CD4-positive, alpha-beta T cell (primary cell): ENCODE measurements at regions not wholly inside any gene's neighbourhood (a gene's known extent, or its start where the extent isn't known, plus 50 kb on each side); places are given as distances from the start of the nearest gene placed in this dataset.

Experiments used
- ATAC-seq: fragments of 200-7000 bp; cut with Tn5 transposase; one replicate; pipeline ENCODE4 v1.10.0; 2022; ENCODE audit warnings: mild to moderate bottlenecking; ENCODE audit not compliant: poor library complexity
- CTCF ChIA-PET: fragments of 350-600 bp; sonication (Branson Sonifier 250); formaldehyde crosslinking; loops from one replicate; lab custom pipeline; 2021; ENCODE audit warnings: antibody characterized with exemption, inconsistent platforms; lab: Charles Lee
- POLR2A ChIA-PET: fragments of 350-600 bp; sonication (Branson Sonifier 250); formaldehyde crosslinking; loops from one replicate; lab custom pipeline; 2021; ENCODE audit warnings: antibody characterized with exemption, inconsistent platforms; lab: Charles Lee
- DNase-seq, 14 experiments: peaks; one replicate each; pipeline ENCODE4 v3.0.0-alpha.2; 2013 to 2020; ENCODE audit warnings: mixed read lengths in 2 of 14
- H3K27ac ChIP-seq, 2 donors: one replicate each; pipeline versions ENCODE4 v1.5.1 to v1.7.0; 2013; ENCODE audit warnings: low read length in 2 of 2, low read depth in 1 of 2, mild to moderate bottlenecking in 1 of 2
- H3K27me3 ChIP-seq, 2 experiments: 1 replicate in 1 of 2; 2 replicates in 1 of 2; pipeline versions ENCODE4 v1.6.1 to v1.7.0; 2013; ENCODE audit warnings: low read length in 2 of 2, control low read depth in 1 of 2, mild to moderate bottlenecking in 1 of 2, moderate library complexity in 1 of 2; ENCODE audit not compliant: insufficient read depth in 2 of 2, control insufficient read depth in 1 of 2
- H3K36me3 ChIP-seq: one replicate; pipeline ENCODE4 v1.6.1; 2013; ENCODE audit warnings: low read length, control low read depth; ENCODE audit not compliant: insufficient read depth
- H3K4me1 ChIP-seq: one replicate; pipeline ENCODE4 v1.6.1; 2013; ENCODE audit warnings: low read length, control low read depth; ENCODE audit not compliant: insufficient read depth
- H3K4me3 ChIP-seq: one replicate; pipeline ENCODE4 v1.5.1; 2013; ENCODE audit warnings: mild to moderate bottlenecking, low read length, moderate library complexity
- H3K9me3 ChIP-seq, 2 experiments: 1 replicate in 1 of 2; 2 replicates in 1 of 2; pipeline versions ENCODE4 v1.6.1 to v1.7.0; 2013; ENCODE audit warnings: low read length in 2 of 2, mild to moderate bottlenecking in 2 of 2, control low read depth in 1 of 2, moderate library complexity in 1 of 2; ENCODE audit not compliant: control insufficient read depth in 1 of 2, insufficient read depth in 1 of 2
- H3K27ac Mint-ChIP-seq: one replicate; pipeline ENCODE4 v1.8.0; 2020; ENCODE audit warnings: mixed read lengths
- H3K27me3 Mint-ChIP-seq: one replicate; pipeline ENCODE4 v1.8.0; 2021; ENCODE audit warnings: mixed read lengths
- H3K36me3 Mint-ChIP-seq: one replicate; pipeline ENCODE4 v1.8.0; 2021; ENCODE audit warnings: low read depth, mixed read lengths
- H3K4me1 Mint-ChIP-seq: one replicate; pipeline ENCODE4 v1.8.0; 2021; ENCODE audit warnings: low read depth, mixed read lengths
- H3K4me3 Mint-ChIP-seq: one replicate; pipeline ENCODE4 v1.8.0; 2020; ENCODE audit warnings: mild to moderate bottlenecking, mixed read lengths
- H3K9me3 Mint-ChIP-seq: one replicate; pipeline ENCODE4 v1.8.0; 2020; ENCODE audit warnings: mixed read lengths
- CTCF ChIP-seq: fragments of 200-600 bp; IDR thresholded peaks from one replicate; pipeline ENCODE4 v1.8.0; 2022; ENCODE audit warnings: antibody characterized with exemption, mild to moderate bottlenecking
- intact Hi-C, 2 experiments: fragments of 100-400 bp; cut with DNase I in 1 of 2; cut with micrococcal nuclease in 1 of 2; formaldehyde crosslinking; loops; one replicate each; pipeline versions ENCODE4 v1.15.1 to v1.9.0; 2023 to 2025; cut with DNase I, micrococcal nuclease

DNA sequence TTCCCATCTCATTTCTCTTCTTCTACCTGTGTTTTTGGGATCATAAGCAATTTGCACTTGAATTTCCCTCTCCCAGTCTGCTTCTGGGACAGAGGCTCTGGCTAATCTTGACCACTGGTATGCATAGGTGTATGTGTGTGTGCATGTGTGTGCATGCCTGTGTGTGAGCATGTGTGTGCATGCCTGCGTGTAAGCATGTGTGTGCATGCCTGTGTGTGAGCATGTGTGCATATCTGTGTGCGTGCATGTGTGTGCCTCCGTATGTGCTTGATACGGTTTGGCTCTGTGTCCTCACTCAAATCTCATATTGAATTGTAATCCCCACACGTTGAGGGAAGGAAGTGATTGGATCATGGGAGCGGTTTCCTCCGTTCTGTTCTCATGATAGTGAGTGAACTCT lies 77.7 kb downstream of the HAPSTR1 start:
- Histone ChIP-seq H3K9me3 (peaks cover 0 to 11% of the 10 kb centered on the region in 2 experiments), H3K27ac (no peak overlapping the region), H3K4me3 (no peak overlapping the region), H3K4me1 (no peaks in the 10 kb centered on the region), H3K36me3 (no peaks in the 10 kb centered on the region), H3K27me3 (no peaks in the 10 kb centered on the region)
- Mint-ChIP-seq H3K27ac (no peak overlapping the region), H3K36me3 (no peaks in the 10 kb centered on the region), H3K4me3 (no peak overlapping the region), H3K9me3 (no peaks in the 10 kb centered on the region), H3K4me1 (no peaks in the 10 kb centered on the region), H3K27me3 (no peaks in the 10 kb centered on the region)
- ChIA-PET CTCF (no interaction called here), POLR2A (no interaction called here)
- no peak for TF ChIP-seq CTCF
- no peak for DNase-seq
- intact Hi-C loops: no loop called here
- no peak for ATAC-seq

DNA sequence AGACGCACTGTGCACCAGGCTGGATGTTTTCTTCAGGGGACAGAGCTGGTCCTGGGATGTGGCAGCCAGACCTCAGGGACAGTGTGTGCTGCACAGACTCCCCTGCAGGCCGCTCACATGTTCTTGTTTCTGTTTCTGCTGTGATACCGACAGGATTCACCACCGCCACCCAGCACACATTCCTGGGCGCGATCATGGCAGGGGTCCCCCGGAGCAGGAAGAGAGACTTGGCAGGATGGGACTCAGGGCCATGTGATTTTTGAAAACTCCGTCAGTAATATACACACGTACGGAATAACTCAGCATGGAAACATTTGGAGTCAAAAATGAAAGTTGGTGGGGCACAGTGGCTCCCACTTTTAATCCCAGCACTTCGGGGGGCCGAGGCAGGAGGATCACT lies 79.0 kb downstream of the HAPSTR1 start:
- Histone ChIP-seq H3K4me3 (no peak overlapping the region), H3K9me3 (peaks cover 0 to 9% of the 10 kb centered on the region in 2 experiments), H3K36me3 (no peaks in the 10 kb centered on the region), H3K4me1 (no peaks in the 10 kb centered on the region), H3K27ac (no peak overlapping the region), H3K27me3 (no peaks in the 10 kb centered on the region)
- Mint-ChIP-seq H3K4me1 (no peaks in the 10 kb centered on the region), H3K9me3 (no peaks in the 10 kb centered on the region), H3K4me3 (no peak overlapping the region), H3K27me3 (peaks cover 5% of the 10 kb centered on the region), H3K36me3 (no peaks in the 10 kb centered on the region), H3K27ac (no peak overlapping the region)
- DNase-seq: no peak
- TF ChIP-seq CTCF: no peak
- POLR2A ChIA-PET: no interaction called here
- intact Hi-C loops: no loop called here
- no peak for ATAC-seq
- CTCF ChIA-PET: no interaction called here

GRCh38 chr16:9176547-9177418 lies 85.3 kb downstream of the HAPSTR1 start:
- no peaks in the 10 kb centered on the region for H3K27me3 ChIP-seq
- no peaks in the 10 kb centered on the region for H3K4me1 Mint-ChIP-seq

More at GRCh38 chr16:9176547-9177418, 85.3 kb downstream of the HAPSTR1 start:
- Histone ChIP-seq H3K9me3 (no peaks in the 10 kb centered on the region), H3K36me3 (no peaks in the 10 kb centered on the region), H3K27ac (no peak overlapping the region), H3K4me3 (no peak overlapping the region), H3K4me1 (no peaks in the 10 kb centered on the region)
- peaks cover 7% of the 10 kb centered on the region for H3K9me3 Mint-ChIP-seq
- POLR2A ChIA-PET: no interaction called here
- no peak for DNase-seq
- H3K27ac Mint-ChIP-seq: no peak overlapping the region
- no peak for TF ChIP-seq CTCF
- ATAC-seq: no peak
- no peaks in the 10 kb centered on the region for H3K36me3 Mint-ChIP-seq
- intact Hi-C loops: no loop called here
- peaks cover 33% of the 10 kb centered on the region for H3K27me3 Mint-ChIP-seq
- CTCF ChIA-PET: no interaction called here
- H3K4me3 Mint-ChIP-seq: no peak overlapping the region
